ENCODE measurements at regions not wholly inside any gene's neighbourhood (a gene's known extent, or its start where the extent isn't known, plus 50 kb on each side); places are given as distances from the start of the nearest gene placed in this dataset.
"Not testable (repeated sequence)": the region's sequence is repeated elsewhere in the genome, so short reads cannot be mapped to it uniquely, and the experiment has no call there.

GRCh38 chr14:48023881-48024280 lies 348.5 kb upstream of the MDGA2 start:
- no peak overlapping the region for H3K27ac ChIP-seq
- no peaks in the 10 kb centered on the region for H3K36me3 ChIP-seq
- WGBS, 3 donors = 67 to 76% (median 71%) methylated on average over 3 of the region's 3 CpGs
- H3K4me1 ChIP-seq (ENCODE audit: insufficient read depth) = no peaks in the 10 kb centered on the region
- H3K27me3 ChIP-seq = no peaks in the 10 kb centered on the region
- no peak overlapping the region for H3K4me3 ChIP-seq
- H3K9me3 ChIP-seq = no peaks in the 10 kb centered on the region
- intact Hi-C loops (cut with DNase I) = no loop called here
- TF ChIP-seq EP300 (IDR thresholded peaks at IDR 0.05) (no peak), POLR2A (IDR thresholded peaks at IDR 0.05) (no peak)
- TF ChIP-seq, protein P1, sequence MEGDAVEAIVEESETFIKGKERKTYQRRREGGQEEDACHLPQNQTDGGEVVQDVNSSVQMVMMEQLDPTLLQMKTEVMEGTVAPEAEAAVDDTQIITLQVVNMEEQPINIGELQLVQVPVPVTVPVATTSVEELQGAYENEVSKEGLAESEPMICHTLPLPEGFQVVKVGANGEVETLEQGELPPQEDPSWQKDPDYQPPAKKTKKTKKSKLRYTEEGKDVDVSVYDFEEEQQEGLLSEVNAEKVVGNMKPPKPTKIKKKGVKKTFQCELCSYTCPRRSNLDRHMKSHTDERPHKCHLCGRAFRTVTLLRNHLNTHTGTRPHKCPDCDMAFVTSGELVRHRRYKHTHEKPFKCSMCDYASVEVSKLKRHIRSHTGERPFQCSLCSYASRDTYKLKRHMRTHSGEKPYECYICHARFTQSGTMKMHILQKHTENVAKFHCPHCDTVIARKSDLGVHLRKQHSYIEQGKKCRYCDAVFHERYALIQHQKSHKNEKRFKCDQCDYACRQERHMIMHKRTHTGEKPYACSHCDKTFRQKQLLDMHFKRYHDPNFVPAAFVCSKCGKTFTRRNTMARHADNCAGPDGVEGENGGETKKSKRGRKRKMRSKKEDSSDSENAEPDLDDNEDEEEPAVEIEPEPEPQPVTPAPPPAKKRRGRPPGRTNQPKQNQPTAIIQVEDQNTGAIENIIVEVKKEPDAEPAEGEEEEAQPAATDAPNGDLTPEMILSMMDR (IDR thresholded peaks at IDR 0.05) = no peak
- no peak for DNase-seq

DNA sequence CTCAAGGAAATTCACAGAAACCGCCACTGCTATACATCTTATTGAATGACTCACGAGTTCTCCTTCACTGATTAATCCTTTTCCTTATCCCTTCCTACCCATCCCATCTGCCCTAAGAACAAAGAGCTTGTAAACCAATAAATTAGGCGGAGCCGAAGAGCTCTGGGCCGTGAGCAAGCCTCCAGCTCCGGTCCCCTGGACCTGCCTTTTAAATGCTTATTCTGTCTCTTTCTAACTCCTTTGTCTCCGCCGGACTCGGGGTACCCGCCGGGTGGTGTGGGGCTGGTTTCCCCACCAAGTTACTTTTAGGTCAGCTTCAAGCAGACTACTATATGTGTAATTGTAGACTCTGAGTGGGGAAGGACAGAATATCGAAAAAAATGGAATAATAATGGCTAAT lies 336.1 kb upstream of the MDGA2 start:
- H3K4me1 ChIP-seq (ENCODE audit: insufficient read depth); intact Hi-C loops (cut with DNase I); H3K36me3 ChIP-seq; H3K27ac ChIP-seq; DNase-seq; H3K9me3 ChIP-seq; H3K4me3 ChIP-seq; H3K27me3 ChIP-seq: not testable (repeated sequence)
- WGBS, 3 donors = 43 to 47% (median 46%) methylated on average over 12 of the region's 12 CpGs

- H3K4me1 ChIP-seq (ENCODE audit: insufficient read depth) = no peaks in the 10 kb centered on the region
- H3K36me3 ChIP-seq = no peaks in the 10 kb centered on the region
- H3K4me3 ChIP-seq = no peak overlapping the region
- no peaks in the 10 kb centered on the region for H3K9me3 ChIP-seq
- TF ChIP-seq, protein P1 (IDR thresholded peaks at IDR 0.05) = no peak
- TF ChIP-seq EP300 (IDR thresholded peaks at IDR 0.05) = no peak
- TF ChIP-seq POLR2A (IDR thresholded peaks at IDR 0.05) = no peak
- DNase-seq = no peak
- intact Hi-C loops (cut with DNase I) = no loop called here
- H3K27ac ChIP-seq = no peak overlapping the region
- no peaks in the 10 kb centered on the region for H3K27me3 ChIP-seq
These were observed 333.2 kb upstream of the MDGA2 start for GRCh38 chr14:48008646-48009045.

GRCh38 chr14:48005986-48006385 lies 330.6 kb upstream of the MDGA2 start:
- H3K27me3 ChIP-seq = no peaks in the 10 kb centered on the region
- H3K36me3 ChIP-seq = no peaks in the 10 kb centered on the region
- no peak overlapping the region for H3K4me3 ChIP-seq
- DNase-seq = no peak
- intact Hi-C loops (cut with DNase I) = no loop called here
- no peaks in the 10 kb centered on the region for H3K4me1 ChIP-seq (ENCODE audit: insufficient read depth)
- TF ChIP-seq EP300 (IDR thresholded peaks at IDR 0.05) = no peak
- TF ChIP-seq, protein P1 (IDR thresholded peaks at IDR 0.05) = no peak
- TF ChIP-seq POLR2A (IDR thresholded peaks at IDR 0.05) = no peak
- H3K9me3 ChIP-seq = no peaks in the 10 kb centered on the region
- 29 to 49% (median 32%) methylated on average over 1 of the region's 1 CpG for WGBS, 3 donors
- no peak overlapping the region for H3K27ac ChIP-seq

GRCh38 chr14:47993883-47994282 lies 318.5 kb upstream of the MDGA2 start:
- no peak for TF ChIP-seq EP300 (IDR thresholded peaks at IDR 0.05)
- intact Hi-C loops (cut with DNase I) = no loop called here

GRCh38 chr14:47988175-47988574 lies 312.8 kb upstream of the MDGA2 start:
- DNase-seq = no peak
- H3K27ac ChIP-seq = no peak overlapping the region

More at GRCh38 chr14:47993883-47994282, 318.5 kb upstream of the MDGA2 start:
- no peak overlapping the region for H3K27ac ChIP-seq
- H3K27me3 ChIP-seq = no peaks in the 10 kb centered on the region
- no peak overlapping the region for H3K4me3 ChIP-seq
- no peak for DNase-seq
- no peaks in the 10 kb centered on the region for H3K4me1 ChIP-seq (ENCODE audit: insufficient read depth)
- H3K9me3 ChIP-seq = no peaks in the 10 kb centered on the region
- no peaks in the 10 kb centered on the region for H3K36me3 ChIP-seq

More at GRCh38 chr14:47988175-47988574, 312.8 kb upstream of the MDGA2 start:
- H3K27me3 ChIP-seq = no peaks in the 10 kb centered on the region
- no peaks in the 10 kb centered on the region for H3K36me3 ChIP-seq
- intact Hi-C loops (cut with DNase I) = no loop called here
- H3K4me3 ChIP-seq = no peak overlapping the region
- 79 to 84% (median 83%) methylated on average over 2 of the region's 2 CpGs for WGBS, 3 donors
- no peaks in the 10 kb centered on the region for H3K9me3 ChIP-seq
- TF ChIP-seq EP300 (IDR thresholded peaks at IDR 0.05) = no peak
- TF ChIP-seq, protein P1 (IDR thresholded peaks at IDR 0.05) = no peak
- no peak for TF ChIP-seq POLR2A (IDR thresholded peaks at IDR 0.05)
- H3K4me1 ChIP-seq (ENCODE audit: insufficient read depth) = no peaks in the 10 kb centered on the region

All from ovary (tissue), 7 donors.